ENCODE measurements at regions not wholly inside any gene's neighbourhood (a gene's known extent, or its start where the extent isn't known, plus 50 kb on each side); places are given as distances from the start of the nearest gene placed in this dataset.

DNA sequence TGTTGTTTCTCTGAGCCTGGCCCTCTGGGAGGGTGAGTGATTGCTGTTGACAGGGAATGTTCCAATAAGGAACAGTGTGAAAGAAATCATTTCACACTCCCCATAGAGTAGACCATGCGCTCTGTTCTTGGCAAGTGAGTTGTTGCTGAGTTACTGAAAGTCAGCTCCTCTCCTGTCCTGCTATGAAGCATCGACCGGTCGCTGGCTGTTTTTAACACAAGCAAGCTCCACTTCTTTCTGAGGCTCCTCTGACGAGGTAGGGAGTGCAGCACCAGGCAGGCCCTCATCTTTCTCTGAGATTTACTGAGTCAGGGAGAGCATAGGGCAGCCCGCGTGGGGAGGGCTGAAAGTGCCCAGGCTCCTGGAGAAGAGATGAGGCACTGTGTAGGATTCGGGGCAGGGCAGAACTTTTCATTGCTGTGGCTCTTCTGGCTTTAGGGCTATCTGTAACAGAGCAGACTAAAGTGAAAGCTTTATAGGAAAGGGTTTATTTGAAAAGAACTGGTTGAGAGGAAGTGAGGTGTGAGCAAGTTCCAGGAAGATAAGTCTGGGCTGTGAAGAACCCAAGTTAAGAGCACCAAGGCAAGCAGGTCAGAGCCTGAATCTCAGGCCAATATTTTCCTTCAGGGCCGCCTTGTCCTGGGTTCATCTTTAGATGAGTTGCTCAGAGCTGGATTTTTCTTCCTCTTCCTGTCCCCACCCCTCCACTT, 332.2 kb downstream of the CCSER2 start:
- Mint-ChIP-seq H3K27me3 (ENCODE audit: low read depth, poor library complexity) (peaks cover 3% of the 10 kb centered on the region), H3K4me1 (peaks cover 1% of the 10 kb centered on the region), H3K4me3 (peak overlapping the region; percentile 21), H3K36me3 (ENCODE audit: low read depth) (no peaks in the 10 kb centered on the region), H3K27ac (peak overlapping the region; percentile 79), H3K9me3 (no peaks in the 10 kb centered on the region)
- TF ChIP-seq, protein P1, sequence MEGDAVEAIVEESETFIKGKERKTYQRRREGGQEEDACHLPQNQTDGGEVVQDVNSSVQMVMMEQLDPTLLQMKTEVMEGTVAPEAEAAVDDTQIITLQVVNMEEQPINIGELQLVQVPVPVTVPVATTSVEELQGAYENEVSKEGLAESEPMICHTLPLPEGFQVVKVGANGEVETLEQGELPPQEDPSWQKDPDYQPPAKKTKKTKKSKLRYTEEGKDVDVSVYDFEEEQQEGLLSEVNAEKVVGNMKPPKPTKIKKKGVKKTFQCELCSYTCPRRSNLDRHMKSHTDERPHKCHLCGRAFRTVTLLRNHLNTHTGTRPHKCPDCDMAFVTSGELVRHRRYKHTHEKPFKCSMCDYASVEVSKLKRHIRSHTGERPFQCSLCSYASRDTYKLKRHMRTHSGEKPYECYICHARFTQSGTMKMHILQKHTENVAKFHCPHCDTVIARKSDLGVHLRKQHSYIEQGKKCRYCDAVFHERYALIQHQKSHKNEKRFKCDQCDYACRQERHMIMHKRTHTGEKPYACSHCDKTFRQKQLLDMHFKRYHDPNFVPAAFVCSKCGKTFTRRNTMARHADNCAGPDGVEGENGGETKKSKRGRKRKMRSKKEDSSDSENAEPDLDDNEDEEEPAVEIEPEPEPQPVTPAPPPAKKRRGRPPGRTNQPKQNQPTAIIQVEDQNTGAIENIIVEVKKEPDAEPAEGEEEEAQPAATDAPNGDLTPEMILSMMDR (IDR thresholded peaks at IDR 0.05): no peak
- no peak for DNase-seq

DNA sequence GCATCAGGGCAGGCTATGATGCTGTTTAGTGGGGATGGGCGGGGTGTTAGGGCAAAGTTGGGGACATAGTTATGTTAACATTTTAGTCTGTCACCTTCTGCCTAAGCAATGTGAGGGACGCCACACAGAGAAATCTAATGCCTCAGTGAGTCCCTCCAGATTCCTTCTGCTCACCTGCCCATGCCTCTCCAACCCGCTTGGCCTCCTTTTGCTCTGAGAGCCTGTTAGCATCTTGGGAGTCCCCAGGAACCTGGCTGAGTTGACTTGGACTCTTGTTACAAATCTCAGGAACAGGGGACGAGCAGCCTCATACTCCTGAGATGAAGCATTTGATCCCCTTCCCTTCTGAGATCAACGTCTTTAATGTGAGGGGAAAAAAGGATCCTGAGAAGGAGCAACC, 336.8 kb downstream of the CCSER2 start:
- Mint-ChIP-seq H3K36me3 (ENCODE audit: low read depth) (no peaks in the 10 kb centered on the region), H3K9me3 (no peaks in the 10 kb centered on the region), H3K27ac (no peak overlapping the region), H3K4me3 (no peak overlapping the region), H3K27me3 (ENCODE audit: low read depth, poor library complexity) (no peaks in the 10 kb centered on the region), H3K4me1 (peaks cover 4% of the 10 kb centered on the region)
- TF ChIP-seq, protein P1 (IDR thresholded peaks at IDR 0.05): no peak
- no peak for DNase-seq

DNA sequence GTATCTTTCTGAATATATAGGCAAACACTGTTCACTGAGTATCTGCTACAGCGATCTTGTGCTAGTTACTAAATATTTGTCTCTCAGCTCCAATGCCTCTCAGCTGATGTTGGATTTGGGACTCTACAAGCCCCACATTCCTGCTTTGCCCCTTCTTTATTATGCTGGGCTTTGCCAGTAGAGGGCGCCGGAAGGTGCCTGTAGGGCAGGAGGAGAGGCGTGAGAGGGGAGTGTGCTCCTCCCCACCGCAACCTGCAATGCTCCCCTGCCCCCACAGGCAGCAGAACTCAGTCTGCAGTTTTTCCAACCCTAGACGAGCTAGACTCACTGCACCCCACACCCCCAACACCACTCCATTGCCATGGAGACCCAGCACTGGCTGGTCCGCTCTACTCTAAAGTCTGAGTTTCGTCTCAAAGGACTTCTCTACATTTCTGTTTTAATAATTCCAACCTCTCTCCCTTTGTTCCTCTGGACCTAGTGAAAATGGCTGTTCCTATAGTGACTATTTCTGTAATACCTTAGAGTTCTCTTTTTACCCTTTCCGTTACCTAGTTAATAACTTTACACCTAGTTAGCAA, 337.6 kb downstream of the CCSER2 start:
- Mint-ChIP-seq H3K9me3 (no peaks in the 10 kb centered on the region), H3K4me3 (no peak overlapping the region), H3K27ac (no peak overlapping the region), H3K27me3 (ENCODE audit: low read depth, poor library complexity) (no peaks in the 10 kb centered on the region), H3K4me1 (peaks cover 4% of the 10 kb centered on the region), H3K36me3 (ENCODE audit: low read depth) (no peaks in the 10 kb centered on the region)
- DNase-seq: peak; percentile 18
- TF ChIP-seq, protein P1 (IDR thresholded peaks at IDR 0.05): peak; percentile 40

DNA sequence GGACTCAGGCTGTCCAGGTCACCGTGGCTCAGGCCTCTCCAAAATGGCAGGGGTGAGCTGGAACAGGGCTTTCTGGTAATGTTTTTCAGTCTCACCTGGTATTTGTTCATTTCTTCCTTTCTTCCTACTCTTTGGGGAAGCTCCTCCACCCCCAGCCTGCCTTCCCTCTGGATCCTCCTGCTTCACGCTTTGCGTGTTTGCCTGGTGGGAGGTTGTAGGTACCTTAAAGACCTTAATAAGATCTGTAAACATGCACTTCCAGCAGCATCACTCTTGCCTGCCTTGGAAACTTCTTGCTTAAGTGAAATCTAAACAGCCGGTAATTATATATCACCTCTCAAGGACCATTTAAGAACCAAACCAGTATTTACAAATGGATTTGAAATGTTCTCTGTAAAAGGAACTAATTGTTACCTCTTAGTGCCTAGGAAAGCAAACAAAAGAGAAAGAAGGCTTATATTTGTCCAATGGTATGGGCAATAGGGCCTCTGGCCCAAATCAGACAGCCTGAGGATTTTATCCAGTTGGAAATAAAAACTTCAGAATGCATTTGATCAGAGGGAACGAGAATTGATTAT, 339.9 kb downstream of the CCSER2 start:
- Mint-ChIP-seq H3K27me3 (ENCODE audit: low read depth, poor library complexity) (no peaks in the 10 kb centered on the region), H3K27ac (no peak overlapping the region), H3K9me3 (no peaks in the 10 kb centered on the region), H3K36me3 (ENCODE audit: low read depth) (no peaks in the 10 kb centered on the region), H3K4me1 (peaks cover 4% of the 10 kb centered on the region), H3K4me3 (no peak overlapping the region)
- TF ChIP-seq, protein P1 (IDR thresholded peaks at IDR 0.05): no peak
- DNase-seq: no peak

DNA sequence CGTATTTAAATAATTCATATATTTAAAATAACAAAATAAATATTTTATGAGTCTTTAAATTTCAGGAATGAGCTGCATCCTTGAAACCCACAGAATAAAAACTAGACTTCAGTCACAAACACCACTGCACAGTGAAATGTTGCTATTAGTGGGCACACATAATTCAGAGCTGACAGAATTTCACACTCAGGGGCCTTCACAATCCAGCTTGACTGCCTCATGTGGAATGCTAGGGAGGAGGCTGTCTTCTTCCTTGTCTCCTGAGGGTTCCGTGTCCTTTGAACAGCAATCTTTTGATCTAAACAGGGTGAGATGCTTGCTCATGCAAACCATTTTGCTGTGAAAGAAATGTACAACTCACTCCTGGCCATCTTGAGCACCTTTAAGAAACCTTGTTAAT, 346.7 kb downstream of the CCSER2 start:
- H3K27ac Mint-ChIP-seq: no peak overlapping the region
- H3K27me3 Mint-ChIP-seq (ENCODE audit: low read depth, poor library complexity): no peaks in the 10 kb centered on the region
- H3K4me1 Mint-ChIP-seq: peaks cover 12% of the 10 kb centered on the region
- H3K36me3 Mint-ChIP-seq (ENCODE audit: low read depth): no peaks in the 10 kb centered on the region
- H3K4me3 Mint-ChIP-seq: no peak overlapping the region
- TF ChIP-seq, protein P1 (IDR thresholded peaks at IDR 0.05): no peak
- no peak for DNase-seq
- peaks cover 7% of the 10 kb centered on the region for H3K9me3 Mint-ChIP-seq
